ENCODE measurements at regions not wholly inside any gene's neighbourhood (a gene's known extent, or its start where the extent isn't known, plus 50 kb on each side); places are given as distances from the start of the nearest gene placed in this dataset.

DNA sequence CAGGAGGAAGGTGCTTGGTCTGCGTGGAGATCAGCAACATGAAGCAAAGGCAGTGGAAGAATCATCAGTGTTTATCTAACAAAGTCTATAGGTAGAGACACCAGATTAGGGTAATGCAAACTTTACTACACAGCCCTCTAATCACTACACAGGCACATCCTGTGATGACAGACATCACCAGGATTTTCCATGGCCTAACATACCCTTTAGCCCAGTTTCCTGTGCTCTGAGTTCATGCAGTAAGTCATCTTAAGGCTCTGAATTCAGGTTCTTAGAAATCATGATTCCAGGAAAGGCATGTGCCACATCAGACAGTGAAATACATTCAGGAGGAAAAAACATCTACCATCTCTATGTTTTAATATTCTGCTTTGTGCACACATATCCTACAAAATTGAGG is 708.5 kb upstream of the SLC8A1 start:
- H3K4me3 Mint-ChIP-seq (ENCODE audit: unreplicated experiment) = no peak overlapping the region
- Histone ChIP-seq H3K9me3 (no peaks in the 10 kb centered on the region), H3K4me3 (ENCODE audit: low read depth, low read length) (no peak overlapping the region), H3K4me1 (no peaks in the 10 kb centered on the region), H3K27me3 (replicated peaks; ENCODE audit: control insufficient read depth, insufficient read depth, low read length) (no peaks in the 10 kb centered on the region), H3K36me3 (ENCODE audit: control insufficient read depth, insufficient read depth, low read length) (no peaks in the 10 kb centered on the region)
- no peaks in the 10 kb centered on the region for H3K4me1 Mint-ChIP-seq (ENCODE audit: low read depth, unreplicated experiment)
- no peak overlapping the region for H3K27ac Mint-ChIP-seq (ENCODE audit: unreplicated experiment)
- H3K36me3 Mint-ChIP-seq (ENCODE audit: insufficient read depth, unreplicated experiment) = no peaks in the 10 kb centered on the region
- no peaks in the 10 kb centered on the region for H3K9me3 Mint-ChIP-seq (ENCODE audit: unreplicated experiment)
- no TSS peak for BruUV-seq (replicated peaks)
- ChIA-PET CTCF (no interaction called here), POLR2A (no interaction called here)
- no peak for DNase-seq
- H3K27me3 Mint-ChIP-seq (ENCODE audit: insufficient read depth, unreplicated experiment) = no peaks in the 10 kb centered on the region
- intact Hi-C loops (cut with micrococcal nuclease; ENCODE audit: unreplicated experiment) = no loop called here
- TF ChIP-seq, protein P1, sequence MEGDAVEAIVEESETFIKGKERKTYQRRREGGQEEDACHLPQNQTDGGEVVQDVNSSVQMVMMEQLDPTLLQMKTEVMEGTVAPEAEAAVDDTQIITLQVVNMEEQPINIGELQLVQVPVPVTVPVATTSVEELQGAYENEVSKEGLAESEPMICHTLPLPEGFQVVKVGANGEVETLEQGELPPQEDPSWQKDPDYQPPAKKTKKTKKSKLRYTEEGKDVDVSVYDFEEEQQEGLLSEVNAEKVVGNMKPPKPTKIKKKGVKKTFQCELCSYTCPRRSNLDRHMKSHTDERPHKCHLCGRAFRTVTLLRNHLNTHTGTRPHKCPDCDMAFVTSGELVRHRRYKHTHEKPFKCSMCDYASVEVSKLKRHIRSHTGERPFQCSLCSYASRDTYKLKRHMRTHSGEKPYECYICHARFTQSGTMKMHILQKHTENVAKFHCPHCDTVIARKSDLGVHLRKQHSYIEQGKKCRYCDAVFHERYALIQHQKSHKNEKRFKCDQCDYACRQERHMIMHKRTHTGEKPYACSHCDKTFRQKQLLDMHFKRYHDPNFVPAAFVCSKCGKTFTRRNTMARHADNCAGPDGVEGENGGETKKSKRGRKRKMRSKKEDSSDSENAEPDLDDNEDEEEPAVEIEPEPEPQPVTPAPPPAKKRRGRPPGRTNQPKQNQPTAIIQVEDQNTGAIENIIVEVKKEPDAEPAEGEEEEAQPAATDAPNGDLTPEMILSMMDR (IDR thresholded peaks at IDR 0.05; ENCODE audit: insufficient read depth in 1 of 2, low read depth in 1 of 2, low read length in 1 of 2, severe bottlenecking in 1 of 2, unreplicated experiment in 1 of 2) = no peak

DNA sequence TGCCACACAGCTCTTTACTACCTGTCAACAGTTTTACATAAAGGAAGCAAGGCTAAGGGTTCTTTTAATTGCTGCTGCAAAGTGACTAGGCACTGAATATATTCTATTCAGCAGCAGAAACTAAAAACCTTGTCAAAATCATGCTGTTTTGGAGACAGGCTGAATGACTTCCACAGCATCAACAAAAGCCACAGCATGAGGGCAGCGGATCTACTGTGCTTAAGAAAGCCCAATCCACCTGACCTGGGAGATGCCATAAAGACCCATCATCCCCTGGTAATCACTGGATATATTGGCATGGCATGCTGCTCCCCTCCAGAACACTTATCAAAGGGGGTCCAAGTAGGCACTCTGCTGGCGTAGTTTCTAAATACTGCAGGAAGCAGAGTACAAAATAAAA is 715.1 kb upstream of the SLC8A1 start:
- Histone ChIP-seq H3K4me3 (ENCODE audit: low read depth, low read length) (no peak overlapping the region), H3K36me3 (ENCODE audit: control insufficient read depth, insufficient read depth, low read length) (no peaks in the 10 kb centered on the region), H3K4me1 (no peaks in the 10 kb centered on the region), H3K27me3 (replicated peaks; ENCODE audit: control insufficient read depth, insufficient read depth, low read length) (no peaks in the 10 kb centered on the region), H3K9me3 (no peaks in the 10 kb centered on the region)
- ChIA-PET POLR2A (no interaction called here), CTCF (no interaction called here)
- no peak for DNase-seq
- Mint-ChIP-seq H3K4me1 (ENCODE audit: low read depth, unreplicated experiment) (no peaks in the 10 kb centered on the region), H3K36me3 (ENCODE audit: insufficient read depth, unreplicated experiment) (no peaks in the 10 kb centered on the region), H3K27me3 (ENCODE audit: insufficient read depth, unreplicated experiment) (no peaks in the 10 kb centered on the region), H3K9me3 (ENCODE audit: unreplicated experiment) (no peaks in the 10 kb centered on the region), H3K27ac (ENCODE audit: unreplicated experiment) (no peak overlapping the region), H3K4me3 (ENCODE audit: unreplicated experiment) (no peak overlapping the region)
- no TSS peak for BruUV-seq (replicated peaks)
- intact Hi-C loops (cut with micrococcal nuclease; ENCODE audit: unreplicated experiment) = no loop called here
- TF ChIP-seq, protein P1 (IDR thresholded peaks at IDR 0.05; ENCODE audit: insufficient read depth in 1 of 2, low read depth in 1 of 2, low read length in 1 of 2, severe bottlenecking in 1 of 2, unreplicated experiment in 1 of 2) = no peak

DNA sequence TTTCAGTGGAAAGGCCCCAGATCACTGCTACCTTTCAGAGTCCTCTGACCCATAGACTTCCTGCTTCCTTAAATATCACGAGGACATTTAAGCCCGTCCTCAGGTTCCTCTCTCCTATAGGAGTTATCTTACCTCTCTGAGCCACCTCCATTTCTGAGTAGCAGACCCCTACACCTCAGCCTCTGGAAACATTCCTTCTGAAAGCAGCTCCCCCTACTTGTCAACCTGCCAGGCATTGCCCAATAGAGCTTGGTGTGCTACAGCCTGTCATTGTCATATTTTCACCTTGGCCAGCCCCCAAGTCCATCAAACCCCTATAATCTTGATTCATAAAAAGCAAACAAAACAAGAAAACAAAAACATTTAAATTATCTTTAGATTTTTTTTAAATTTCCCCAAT is 717.9 kb upstream of the SLC8A1 start:
- H3K27me3 Mint-ChIP-seq (ENCODE audit: insufficient read depth, unreplicated experiment) = no peaks in the 10 kb centered on the region
- no peaks in the 10 kb centered on the region for H3K36me3 ChIP-seq (ENCODE audit: control insufficient read depth, insufficient read depth, low read length)
- BruUV-seq (replicated peaks) = no TSS peak
- TF ChIP-seq, protein P1 (IDR thresholded peaks at IDR 0.05; ENCODE audit: insufficient read depth in 1 of 2, low read depth in 1 of 2, low read length in 1 of 2, severe bottlenecking in 1 of 2, unreplicated experiment in 1 of 2) = no peak
- H3K27me3 ChIP-seq (replicated peaks; ENCODE audit: control insufficient read depth, insufficient read depth, low read length) = no peaks in the 10 kb centered on the region
- CTCF ChIA-PET = no interaction called here
- H3K4me3 Mint-ChIP-seq (ENCODE audit: unreplicated experiment) = no peak overlapping the region
- no peaks in the 10 kb centered on the region for H3K4me1 Mint-ChIP-seq (ENCODE audit: low read depth, unreplicated experiment)
- no peaks in the 10 kb centered on the region for H3K36me3 Mint-ChIP-seq (ENCODE audit: insufficient read depth, unreplicated experiment)
- no peaks in the 10 kb centered on the region for H3K4me1 ChIP-seq
- no peaks in the 10 kb centered on the region for H3K9me3 Mint-ChIP-seq (ENCODE audit: unreplicated experiment)
- no peak overlapping the region for H3K4me3 ChIP-seq (ENCODE audit: low read depth, low read length)
- POLR2A ChIA-PET = no interaction called here
- no peak for DNase-seq
- no peaks in the 10 kb centered on the region for H3K9me3 ChIP-seq
- intact Hi-C loops (cut with micrococcal nuclease; ENCODE audit: unreplicated experiment) = no loop called here
- H3K27ac Mint-ChIP-seq (ENCODE audit: unreplicated experiment) = no peak overlapping the region
